Skeletal muscle satellite cell (primary cell): ENCODE measurements at regions not wholly inside any gene's neighbourhood (a gene's known extent, or its start where the extent isn't known, plus 50 kb on each side); places are given as distances from the start of the nearest gene placed in this dataset.

Source experiments
- H3K27me3 ChIP-seq: 2 replicates; pipeline ENCODE4 v1.7.0; 2013; ENCODE audit warnings: low read length; ENCODE audit not compliant: control insufficient read depth, insufficient read depth
- H3K36me3 ChIP-seq: 2 replicates; pipeline ENCODE4 v1.7.0; 2013; ENCODE audit warnings: mild to moderate bottlenecking, control low read depth, low read length; ENCODE audit not compliant: insufficient read depth
- H3K4me1 ChIP-seq: 2 replicates; pipeline ENCODE4 v1.7.0; 2013; ENCODE audit warnings: low read length; ENCODE audit not compliant: control insufficient read depth, insufficient read depth
- H3K4me2 ChIP-seq: 2 replicates; pipeline ENCODE4 v1.7.0; 2013; ENCODE audit warnings: mild to moderate bottlenecking, low read length
- H3K4me3 ChIP-seq: 2 replicates; pipeline ENCODE4 v1.7.0; 2013; ENCODE audit warnings: low read length
- H3K9ac ChIP-seq: 2 replicates; pipeline ENCODE4 v1.7.0; 2013; ENCODE audit warnings: mild to moderate bottlenecking, low read depth, low read length, moderate library complexity
- H3K9me3 ChIP-seq: replicated peaks from 2 replicates; pipeline ENCODE4 v1.7.0; 2013; ENCODE audit warnings: mild to moderate bottlenecking, control low read depth, low read length

DNA sequence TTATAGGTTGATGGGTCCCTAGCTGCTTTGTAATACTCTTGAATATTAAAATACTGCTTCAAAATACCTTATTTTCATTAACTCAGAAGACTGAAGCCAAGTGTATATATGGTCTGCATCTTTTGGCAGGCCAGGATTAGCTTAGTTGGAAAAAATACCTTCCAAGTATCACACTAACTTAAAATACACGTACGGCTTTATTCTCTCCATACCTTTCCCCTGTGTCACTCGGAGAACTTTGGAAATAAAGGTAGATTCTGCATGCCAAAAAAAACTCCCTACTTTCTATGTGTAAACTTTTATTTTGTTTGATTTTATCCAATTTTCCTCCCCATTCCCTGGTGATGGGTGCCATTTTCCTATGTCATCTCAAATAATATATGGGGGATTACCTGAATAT, 422.3 kb upstream of the MDFIC2 start:
- H3K4me3 ChIP-seq, result no peak overlapping the region
- no peak overlapping the region for H3K9ac ChIP-seq
- H3K4me2 ChIP-seq, result no peak overlapping the region
- H3K27me3 ChIP-seq, result no peaks in the 10 kb centered on the region
- no peaks in the 10 kb centered on the region for H3K36me3 ChIP-seq
- H3K9me3 ChIP-seq, result no peaks in the 10 kb centered on the region
- H3K4me1 ChIP-seq, result peaks cover 12% of the 10 kb centered on the region

DNA sequence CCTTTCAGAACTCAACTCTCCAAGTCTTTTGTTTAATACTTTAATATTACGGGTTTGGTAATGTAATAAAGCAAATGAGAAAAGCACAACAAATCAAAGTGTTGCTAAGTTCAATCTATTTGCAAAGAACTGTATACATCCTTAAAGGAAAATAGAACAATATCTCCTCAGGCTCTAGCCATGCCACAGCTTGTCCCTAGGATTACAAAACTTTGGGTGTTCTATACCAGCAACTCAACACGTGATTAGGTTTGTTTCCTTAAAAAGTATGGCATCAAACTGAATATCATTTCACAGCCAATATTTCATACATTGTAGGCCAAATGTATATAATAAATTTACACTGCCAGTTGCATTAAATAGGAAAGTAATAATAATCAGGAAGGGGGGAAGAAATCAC, 418.6 kb upstream of the MDFIC2 start:
- Histone ChIP-seq H3K4me2 (no peak overlapping the region), H3K9ac (no peak overlapping the region), H3K4me3 (no peak overlapping the region), H3K4me1 (peaks cover 29% of the 10 kb centered on the region), H3K36me3 (no peaks in the 10 kb centered on the region), H3K9me3 (no peaks in the 10 kb centered on the region), H3K27me3 (no peaks in the 10 kb centered on the region)

DNA sequence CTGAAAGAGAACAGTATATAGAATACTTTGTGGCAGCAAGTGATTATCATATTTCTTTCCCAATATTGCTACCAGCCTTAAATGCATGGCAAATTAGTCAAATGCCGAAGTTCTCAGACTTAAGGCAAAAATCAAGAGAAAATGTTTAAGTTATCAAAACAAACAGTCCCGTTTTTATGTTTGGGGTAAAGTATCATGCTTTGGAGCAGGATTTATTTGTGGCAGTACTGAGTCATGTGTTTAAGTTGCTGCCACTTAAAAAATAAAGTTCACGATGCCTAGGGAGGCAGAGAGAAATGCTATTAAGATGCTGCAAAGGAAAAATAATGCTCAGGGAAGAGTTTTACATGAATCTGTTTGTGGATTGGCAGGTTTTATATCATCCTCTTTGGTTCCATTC, 417.4 kb upstream of the MDFIC2 start:
- no peak overlapping the region for H3K4me3 ChIP-seq
- H3K9ac ChIP-seq, result no peak overlapping the region
- H3K4me1 ChIP-seq, result peaks cover 24% of the 10 kb centered on the region
- H3K9me3 ChIP-seq, result no peaks in the 10 kb centered on the region
- H3K4me2 ChIP-seq, result no peak overlapping the region
- H3K36me3 ChIP-seq, result no peaks in the 10 kb centered on the region
- H3K27me3 ChIP-seq, result no peaks in the 10 kb centered on the region

DNA sequence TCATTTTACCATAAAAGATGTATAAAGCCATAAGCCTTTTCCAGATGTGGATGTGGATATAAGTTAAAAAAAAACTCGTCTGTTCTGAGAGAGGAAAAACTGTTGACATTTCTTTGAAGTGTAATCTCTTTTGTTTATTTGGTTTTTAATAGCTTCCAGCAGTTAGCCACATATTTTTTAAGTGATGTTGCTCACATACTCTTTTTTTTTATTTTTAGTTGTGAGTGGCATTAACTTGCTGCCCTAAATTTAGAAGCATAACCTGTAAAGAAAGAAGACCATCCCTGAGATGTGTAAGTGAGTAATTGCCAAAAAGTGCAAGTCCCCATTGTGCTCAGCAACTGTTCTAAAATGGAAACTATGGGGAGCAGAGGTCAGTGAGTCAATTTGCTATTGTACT, 415.9 kb upstream of the MDFIC2 start:
- H3K9me3 ChIP-seq, result no peaks in the 10 kb centered on the region
- H3K9ac ChIP-seq, result no peak overlapping the region
- H3K4me1 ChIP-seq, result peaks cover 24% of the 10 kb centered on the region
- no peak overlapping the region for H3K4me3 ChIP-seq
- H3K27me3 ChIP-seq, result no peaks in the 10 kb centered on the region
- H3K4me2 ChIP-seq, result no peak overlapping the region
- H3K36me3 ChIP-seq, result no peaks in the 10 kb centered on the region

GRCh38 chr3:70726961-70727360, 414.5 kb upstream of the MDFIC2 start:
- Histone ChIP-seq H3K9me3 (no peaks in the 10 kb centered on the region), H3K4me1 (peaks cover 24% of the 10 kb centered on the region), H3K27me3 (no peaks in the 10 kb centered on the region), H3K4me3 (no peak overlapping the region), H3K4me2 (no peak overlapping the region), H3K36me3 (no peaks in the 10 kb centered on the region), H3K9ac (no peak overlapping the region)

DNA sequence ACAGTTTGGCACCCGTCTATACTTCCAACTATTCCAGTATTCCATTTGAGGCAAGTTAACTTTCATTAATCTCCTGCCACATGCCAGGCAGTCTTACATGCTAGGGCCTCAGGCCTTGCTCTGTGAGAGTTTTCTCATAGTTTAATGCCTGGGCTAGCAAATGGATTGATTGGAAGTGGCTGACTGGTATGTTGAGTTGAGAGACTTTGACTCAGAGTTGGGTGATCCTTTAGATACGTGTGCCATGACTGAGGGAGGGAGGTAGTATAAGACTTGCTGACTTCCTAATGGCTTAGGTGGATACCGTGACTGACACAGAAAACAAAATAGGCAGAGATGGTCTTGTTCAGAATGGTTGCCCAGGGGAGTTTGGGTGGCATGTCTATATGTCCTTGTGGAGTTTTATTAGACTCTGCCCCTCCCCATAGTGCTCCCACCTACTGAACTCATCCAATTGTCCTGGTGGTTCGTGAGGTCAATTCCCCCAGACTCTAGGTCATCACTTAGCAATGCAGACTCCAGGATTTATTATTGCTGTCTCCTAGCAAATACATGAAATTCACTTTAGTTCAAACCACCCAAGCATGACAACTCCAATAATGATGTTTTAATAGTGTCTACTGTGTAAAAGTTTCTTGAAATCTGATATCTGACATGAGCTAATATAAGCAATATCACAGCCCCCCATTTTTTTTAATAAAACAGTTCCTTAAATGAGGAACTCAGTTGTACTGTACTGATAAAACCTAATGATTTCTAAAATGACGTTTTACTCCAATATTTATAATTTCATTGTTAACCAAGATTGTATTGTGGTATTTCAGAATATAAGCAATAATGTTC, 413.9 kb upstream of the MDFIC2 start:
- Histone ChIP-seq H3K36me3 (no peaks in the 10 kb centered on the region), H3K27me3 (no peaks in the 10 kb centered on the region), H3K4me3 (no peak overlapping the region), H3K9ac (no peak overlapping the region), H3K9me3 (no peaks in the 10 kb centered on the region), H3K4me1 (peaks cover 24% of the 10 kb centered on the region), H3K4me2 (no peak overlapping the region)

DNA sequence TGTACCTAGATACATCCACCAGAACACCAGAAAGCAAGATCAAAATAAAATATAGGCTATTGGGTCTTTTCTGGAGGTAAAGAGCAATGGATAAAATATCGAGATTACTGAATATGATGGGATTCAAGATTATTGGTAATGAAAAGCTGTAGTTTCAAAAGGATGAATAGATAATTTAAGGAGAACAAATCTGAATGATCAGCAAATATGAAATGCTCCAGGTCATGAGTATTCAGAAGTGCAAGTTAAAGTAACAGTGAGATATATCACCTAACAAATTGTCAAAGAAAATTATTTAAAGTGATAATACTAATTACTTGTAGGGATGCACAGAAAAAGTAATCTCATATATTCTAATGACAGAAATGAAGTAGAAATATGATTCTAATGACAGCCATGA, 409.6 kb upstream of the MDFIC2 start:
- Histone ChIP-seq H3K9ac (no peak overlapping the region), H3K36me3 (no peaks in the 10 kb centered on the region), H3K9me3 (no peaks in the 10 kb centered on the region), H3K4me3 (no peak overlapping the region), H3K4me2 (no peak overlapping the region), H3K27me3 (no peaks in the 10 kb centered on the region), H3K4me1 (peaks cover 3% of the 10 kb centered on the region)

GRCh38 chr3:70716832-70717231, 404.4 kb upstream of the MDFIC2 start:
- H3K4me3 ChIP-seq, result no peak overlapping the region
- no peak overlapping the region for H3K4me2 ChIP-seq
- H3K4me1 ChIP-seq, result no peaks in the 10 kb centered on the region
- H3K36me3 ChIP-seq, result no peaks in the 10 kb centered on the region
- no peaks in the 10 kb centered on the region for H3K27me3 ChIP-seq
- no peaks in the 10 kb centered on the region for H3K9me3 ChIP-seq
- H3K9ac ChIP-seq, result no peak overlapping the region

DNA sequence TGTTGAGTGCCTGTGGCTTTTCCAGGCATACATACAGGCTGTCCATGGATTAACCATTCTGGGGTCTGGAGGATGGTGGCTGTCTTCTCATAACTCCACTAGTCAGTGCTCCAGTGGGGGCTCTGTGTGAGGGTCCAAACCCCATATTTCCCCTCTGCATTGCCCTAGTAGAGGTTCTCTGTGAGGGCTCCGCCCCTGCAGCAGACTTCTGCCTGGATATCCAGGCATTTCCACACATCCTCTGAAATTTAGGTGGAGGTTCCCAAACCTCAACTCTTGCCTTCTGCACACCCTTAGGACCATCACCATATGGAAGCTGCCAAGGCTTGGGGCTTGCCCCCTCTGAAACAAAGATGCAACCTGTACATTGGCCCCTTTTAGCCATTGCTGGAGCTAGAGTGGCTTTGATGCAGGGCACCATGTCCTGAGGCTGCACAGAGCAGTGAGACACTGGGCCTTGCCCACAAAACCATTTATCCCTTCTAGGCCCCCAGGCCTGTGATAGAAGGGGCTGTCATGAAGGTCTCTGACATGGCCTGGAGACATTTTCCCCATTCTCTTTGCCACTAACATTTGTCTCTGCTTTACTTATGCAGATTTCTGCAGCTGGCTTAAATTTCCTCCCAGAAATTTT, 400.1 kb upstream of the MDFIC2 start:
- H3K36me3 ChIP-seq, result no peaks in the 10 kb centered on the region
- H3K4me1 ChIP-seq, result no peaks in the 10 kb centered on the region
- H3K27me3 ChIP-seq, result no peaks in the 10 kb centered on the region
- no peak overlapping the region for H3K9ac ChIP-seq
- H3K9me3 ChIP-seq, result no peaks in the 10 kb centered on the region
- H3K4me3 ChIP-seq, result no peak overlapping the region
- H3K4me2 ChIP-seq, result no peak overlapping the region

DNA sequence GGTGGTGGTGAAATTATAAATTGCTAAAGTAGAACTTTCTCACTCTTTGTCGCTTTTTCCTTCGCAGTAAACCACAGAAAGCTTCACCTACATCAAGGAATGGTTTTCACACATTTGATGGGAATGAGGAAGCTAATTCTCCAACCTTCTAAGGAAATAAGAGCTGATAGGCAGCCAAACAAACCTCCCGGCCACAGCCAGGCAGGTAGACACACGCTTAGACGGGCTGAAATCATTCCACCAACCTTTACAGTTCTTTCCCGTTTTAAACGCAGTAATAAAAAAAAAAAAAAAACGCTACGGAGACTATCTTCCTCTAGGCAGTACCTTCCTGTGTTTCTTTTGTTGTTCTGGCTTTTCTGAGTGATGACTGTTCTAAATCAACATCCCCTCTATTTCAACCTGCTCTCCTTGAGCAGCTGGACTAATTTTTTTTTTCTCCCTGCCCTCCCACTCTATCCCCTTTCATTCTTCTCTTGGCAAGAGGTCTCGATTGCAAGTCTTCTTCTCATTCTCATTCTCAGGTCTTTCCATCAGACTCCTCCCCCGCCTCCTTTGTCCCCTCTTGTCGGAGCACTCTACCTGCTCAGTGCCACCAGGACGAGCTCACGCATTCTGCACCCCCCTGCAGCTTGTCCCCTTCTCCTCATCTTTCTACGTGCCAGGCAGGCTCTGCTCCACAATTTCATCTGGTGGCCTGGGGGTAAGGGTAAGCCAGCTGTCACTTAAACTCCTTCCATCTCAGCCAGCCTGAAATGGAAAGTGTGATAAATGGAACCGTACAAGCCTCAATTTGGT, 391.1 kb upstream of the MDFIC2 start:
- Histone ChIP-seq H3K4me3 (no peak overlapping the region), H3K4me1 (no peaks in the 10 kb centered on the region), H3K9me3 (no peaks in the 10 kb centered on the region), H3K4me2 (no peak overlapping the region), H3K27me3 (no peaks in the 10 kb centered on the region), H3K9ac (no peak overlapping the region), H3K36me3 (no peaks in the 10 kb centered on the region)

GRCh38 chr3:70702132-70702531, 389.7 kb upstream of the MDFIC2 start:
- no peak overlapping the region for H3K4me3 ChIP-seq
- H3K4me2 ChIP-seq, result no peak overlapping the region
- no peaks in the 10 kb centered on the region for H3K9me3 ChIP-seq
- no peaks in the 10 kb centered on the region for H3K27me3 ChIP-seq
- H3K4me1 ChIP-seq, result no peaks in the 10 kb centered on the region
- no peaks in the 10 kb centered on the region for H3K36me3 ChIP-seq
- no peak overlapping the region for H3K9ac ChIP-seq
